GM18858 (cell line): ENCODE measurements at regions not wholly inside any gene's neighbourhood (a gene's known extent, or its start where the extent isn't known, plus 50 kb on each side); places are given as distances from the start of the nearest gene placed in this dataset.
A peak's percentile ranks its signal among the peaks of the same experiment; 100 is the strongest.

Source experiments
- ATAC-seq: cut with Tn5 transposase; IDR thresholded peaks from one replicate; pipeline ENCODE4 v1.9.1; 2021; ENCODE audit not compliant: unreplicated experiment

- ATAC-seq, result no peak
These were observed 213.8 kb downstream of the AHR start for GRCh38 chr7:17512181-17512675.

GRCh38 chr7:17516771-17517170 is 218.3 kb downstream of the AHR start:
- ATAC-seq, result no peak

GRCh38 chr7:17520941-17521340 is 222.5 kb downstream of the AHR start:
- no peak for ATAC-seq

GRCh38 chr7:17521437-17521836 is 223.0 kb downstream of the AHR start:
- no peak for ATAC-seq

- no peak for ATAC-seq
These were observed 225.6 kb downstream of the AHR start for GRCh38 chr7:17523813-17524739.

- ATAC-seq, result no peak
These were observed 226.3 kb downstream of the AHR start for GRCh38 chr7:17524746-17525145.

GRCh38 chr7:17526621-17527020 is 228.2 kb downstream of the AHR start:
- no peak for ATAC-seq

- no peak for ATAC-seq
These were observed 230.2 kb downstream of the AHR start for GRCh38 chr7:17528636-17529035.

- ATAC-seq, result no peak
These were observed 231.8 kb downstream of the AHR start for GRCh38 chr7:17530244-17530643.

- peak; percentile 80 for ATAC-seq
These were observed 232.4 kb downstream of the AHR start for GRCh38 chr7:17530741-17531421.

GRCh38 chr7:17532861-17533404 is 234.5 kb downstream of the AHR start:
- no peak for ATAC-seq

- ATAC-seq, result no peak
These were observed 235.9 kb downstream of the AHR start for GRCh38 chr7:17534348-17534747.

GRCh38 chr7:17535776-17536175 is 237.3 kb downstream of the AHR start:
- no peak for ATAC-seq

- ATAC-seq, result no peak
These were observed 245.9 kb downstream of the AHR start for GRCh38 chr7:17544401-17544800.

GRCh38 chr7:17545348-17545747 is 246.9 kb downstream of the AHR start:
- no peak for ATAC-seq

- no peak for ATAC-seq
These were observed 247.7 kb downstream of the AHR start for GRCh38 chr7:17546189-17546588.

- ATAC-seq, result no peak
These were observed 248.1 kb downstream of the AHR start for GRCh38 chr7:17546592-17546991.

GRCh38 chr7:17548014-17548653 is 249.7 kb downstream of the AHR start:
- no peak for ATAC-seq

GRCh38 chr7:17549406-17549805 is 251.0 kb downstream of the AHR start:
- no peak for ATAC-seq

- ATAC-seq, result no peak
These were observed 253.9 kb downstream of the AHR start for GRCh38 chr7:17552373-17552772.

GRCh38 chr7:17552952-17553351 is 254.5 kb downstream of the AHR start:
- no peak for ATAC-seq
